ENCODE measurements at regions not wholly inside any gene's neighbourhood (a gene's known extent, or its start where the extent isn't known, plus 50 kb on each side); places are given as distances from the start of the nearest gene placed in this dataset.

GRCh38 chr7:18126281-18126680 lies 98.6 kb upstream of the PRPS1L1 start:
- H3K27ac ChIP-seq = peak overlapping the region; percentile 5; the same call in 1 of the 2 replicates
- TF ChIP-seq CTCF (conservative IDR thresholded peaks at IDR 0.05) = no peak

GRCh38 chr7:18128846-18129245 lies 101.2 kb upstream of the PRPS1L1 start:
- no peak for TF ChIP-seq CTCF (conservative IDR thresholded peaks at IDR 0.05)
- no peak overlapping the region for H3K27ac ChIP-seq

- no peak overlapping the region for H3K27ac ChIP-seq
- no peak for TF ChIP-seq CTCF (conservative IDR thresholded peaks at IDR 0.05)
Observed at GRCh38 chr7:18132811-18133210, 105.2 kb upstream of the PRPS1L1 start.

- TF ChIP-seq CTCF (conservative IDR thresholded peaks at IDR 0.05) = no peak
- no peak overlapping the region for H3K27ac ChIP-seq
Observed at GRCh38 chr7:18133921-18134320, 106.3 kb upstream of the PRPS1L1 start.

- no peak for TF ChIP-seq CTCF (conservative IDR thresholded peaks at IDR 0.05)
- no peak overlapping the region for H3K27ac ChIP-seq
Observed at GRCh38 chr7:18140943-18141342, 113.3 kb upstream of the PRPS1L1 start.

GRCh38 chr7:18144166-18144565 lies 116.5 kb upstream of the PRPS1L1 start:
- no peak for TF ChIP-seq CTCF (conservative IDR thresholded peaks at IDR 0.05)
- no peak overlapping the region for H3K27ac ChIP-seq

- H3K27ac ChIP-seq = no peak overlapping the region
- TF ChIP-seq CTCF (conservative IDR thresholded peaks at IDR 0.05) = no peak
Observed at GRCh38 chr7:18145160-18145559, 117.5 kb upstream of the PRPS1L1 start.

- no peak overlapping the region for H3K27ac ChIP-seq
- no peak for TF ChIP-seq CTCF (conservative IDR thresholded peaks at IDR 0.05)
Observed at GRCh38 chr7:18151422-18151821, 123.8 kb upstream of the PRPS1L1 start.
